ENCODE measurements at regions not wholly inside any gene's neighbourhood (a gene's known extent, or its start where the extent isn't known, plus 50 kb on each side); places are given as distances from the start of the nearest gene placed in this dataset.

DNA sequence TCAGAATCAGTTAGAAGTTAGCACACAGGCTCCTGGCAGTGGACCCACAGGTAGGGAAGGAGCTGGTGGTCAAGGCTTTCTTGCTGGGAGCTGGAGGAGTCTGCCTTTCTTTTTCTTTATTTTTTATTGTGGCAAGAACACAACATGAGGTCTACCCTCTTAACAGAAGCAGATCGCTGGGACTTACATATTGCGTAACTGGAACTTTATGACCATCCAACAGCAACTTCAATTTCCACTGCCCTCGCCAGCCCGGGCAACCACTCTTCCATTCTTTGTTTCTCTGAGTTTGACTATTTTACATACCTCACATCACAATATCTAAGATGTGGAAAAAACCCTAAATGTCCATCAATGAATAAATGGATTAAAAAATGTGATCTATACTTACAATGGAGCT is 147.8 kb upstream of the AJAP1 start:
- TF ChIP-seq, protein P1, sequence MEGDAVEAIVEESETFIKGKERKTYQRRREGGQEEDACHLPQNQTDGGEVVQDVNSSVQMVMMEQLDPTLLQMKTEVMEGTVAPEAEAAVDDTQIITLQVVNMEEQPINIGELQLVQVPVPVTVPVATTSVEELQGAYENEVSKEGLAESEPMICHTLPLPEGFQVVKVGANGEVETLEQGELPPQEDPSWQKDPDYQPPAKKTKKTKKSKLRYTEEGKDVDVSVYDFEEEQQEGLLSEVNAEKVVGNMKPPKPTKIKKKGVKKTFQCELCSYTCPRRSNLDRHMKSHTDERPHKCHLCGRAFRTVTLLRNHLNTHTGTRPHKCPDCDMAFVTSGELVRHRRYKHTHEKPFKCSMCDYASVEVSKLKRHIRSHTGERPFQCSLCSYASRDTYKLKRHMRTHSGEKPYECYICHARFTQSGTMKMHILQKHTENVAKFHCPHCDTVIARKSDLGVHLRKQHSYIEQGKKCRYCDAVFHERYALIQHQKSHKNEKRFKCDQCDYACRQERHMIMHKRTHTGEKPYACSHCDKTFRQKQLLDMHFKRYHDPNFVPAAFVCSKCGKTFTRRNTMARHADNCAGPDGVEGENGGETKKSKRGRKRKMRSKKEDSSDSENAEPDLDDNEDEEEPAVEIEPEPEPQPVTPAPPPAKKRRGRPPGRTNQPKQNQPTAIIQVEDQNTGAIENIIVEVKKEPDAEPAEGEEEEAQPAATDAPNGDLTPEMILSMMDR (IDR thresholded peaks at IDR 0.05): no peak
- no peak for TF ChIP-seq POLR2A (IDR thresholded peaks at IDR 0.05)

Data from tibial nerve (tissue), 3 donors.